Body of pancreas (tissue), 4 donors: ENCODE measurements at regions not wholly inside any gene's neighbourhood (a gene's known extent, or its start where the extent isn't known, plus 50 kb on each side); places are given as distances from the start of the nearest gene placed in this dataset.

Experiments used
- ATAC-seq: fragments of 150-250 bp; one replicate; pipeline ENCODE4 v1.9.1; 2016
- DNase-seq, 4 donors: peaks; one replicate each; pipeline ENCODE4 v3.0.0-alpha.2; 2019
- H3K27ac ChIP-seq, 4 donors: fragments of 200-600 bp; sonication (generic); 1 replicate in 3 of 4; 2 replicates in 1 of 4; pipeline versions ENCODE4 v1.5.1 to v1.6.1; 2016 to 2019; ENCODE audit warnings: mild to moderate bottlenecking in 1 of 4, mixed read lengths in 1 of 4, moderate library complexity in 1 of 4
- H3K27me3 ChIP-seq, 2 donors: fragments of 200-600 bp; sonication (generic); one replicate each; pipeline ENCODE4 v1.6.0; 2016; ENCODE audit warnings: mild to moderate bottlenecking in 1 of 2
- H3K36me3 ChIP-seq, 2 donors: fragments of 200-600 bp; sonication (generic); replicated peaks in 1 of 2; 2 replicates each; pipeline ENCODE4 v1.5.1; 2016; ENCODE audit warnings: low read depth in 2 of 2; ENCODE audit not compliant: insufficient read depth in 1 of 2
- H3K4me1 ChIP-seq: fragments of 200-600 bp; sonication (generic); one replicate; pipeline ENCODE4 v1.6.0; 2016
- H3K4me3 ChIP-seq, 2 donors: fragments of 200-600 bp; sonication (generic); 1 replicate in 1 of 2; 2 replicates in 1 of 2; pipeline ENCODE4 v1.5.1; 2016 to 2019
- H3K9me3 ChIP-seq, 3 donors: fragments of 200-600 bp; sonication (generic); 1 replicate in 2 of 3; 2 replicates in 1 of 3; pipeline ENCODE4 v1.5.1; 2016
- CTCF ChIP-seq, 7 experiments: fragments of 450-650 bp in 4 of 7; fragments of 200-600 bp in 3 of 7; sonication (generic) in 3 of 7; IDR thresholded peaks; one replicate each; pipeline ENCODE4 v1.5.1; 2016 to 2019; ENCODE audit warnings: antibody characterized with exemption in 7 of 7
- POLR2A ChIP-seq, 3 donors: fragments of 450-650 bp; IDR thresholded peaks; one replicate each; pipeline ENCODE4 v1.6.1; 2016; ENCODE audit warnings: antibody characterized with exemption in 3 of 3, mild to moderate bottlenecking in 2 of 3
- WGBS, 2 donors: methylation state at CpG; one replicate each; pipeline ENCODE4 v1.1.5; 2017; 5-methylcytosine and 5-hydroxymethylcytosine counted together
- intact Hi-C: fragments of 100-400 bp; cut with DNase I; formaldehyde crosslinking; loops from one replicate; pipeline ENCODE4 v1.15.1; 2023

DNA sequence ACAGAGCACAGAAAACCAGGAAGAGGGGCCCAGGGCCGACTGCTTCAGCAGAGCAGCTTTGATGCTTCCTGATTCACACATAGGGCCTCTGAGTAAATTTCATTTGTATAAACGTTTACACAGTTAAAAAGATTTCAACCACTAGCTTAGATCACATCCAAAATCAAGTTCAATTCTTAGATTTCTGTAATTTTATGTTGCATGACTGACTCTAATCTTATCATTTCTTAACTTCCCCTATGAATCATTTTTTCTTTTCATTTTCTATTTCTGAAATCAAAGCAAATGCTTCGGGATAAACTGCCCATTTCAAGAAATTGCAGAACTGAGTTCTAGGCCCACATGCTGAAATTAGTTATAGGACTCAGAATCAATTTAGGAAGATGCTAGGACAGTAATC lies 224.7 kb downstream of the INHBA start:
- TF ChIP-seq CTCF (IDR thresholded peaks at IDR 0.05): no peak
- TF ChIP-seq POLR2A (IDR thresholded peaks at IDR 0.05): no peak
- Histone ChIP-seq H3K27ac (no peak overlapping the region), H3K27me3 (no peaks in the 10 kb centered on the region), H3K36me3 (no peaks in the 10 kb centered on the region), H3K4me1 (no peaks in the 10 kb centered on the region), H3K4me3 (no peak overlapping the region), H3K9me3 (no peaks in the 10 kb centered on the region)
- intact Hi-C loops: no loop called here
- ATAC-seq (no peak), DNase-seq (no peak)
- 22 to 40% methylated on average over 3 of the region's 3 CpGs for WGBS, 2 donors

DNA sequence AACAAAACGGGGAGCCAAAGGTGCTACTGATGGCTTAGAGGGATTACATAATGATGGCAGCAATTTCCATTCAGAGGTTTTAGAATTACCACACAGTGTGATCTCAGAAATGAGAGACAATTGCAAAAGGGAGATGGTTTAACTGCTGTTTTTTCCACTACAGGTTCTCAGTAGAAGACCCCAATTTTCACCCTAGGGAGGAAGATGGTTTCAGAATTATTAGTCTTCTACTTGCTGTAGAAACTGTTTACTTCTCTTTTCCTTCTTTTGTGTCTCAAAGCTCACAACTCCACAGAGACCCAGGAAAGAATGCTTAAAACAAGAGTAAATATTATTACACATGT lies 226.5 kb downstream of the INHBA start:
- TF ChIP-seq POLR2A (IDR thresholded peaks at IDR 0.05): no peak
- Histone ChIP-seq H3K9me3 (no peaks in the 10 kb centered on the region), H3K27me3 (no peaks in the 10 kb centered on the region), H3K27ac (no peak overlapping the region), H3K36me3 (no peaks in the 10 kb centered on the region), H3K4me3 (no peak overlapping the region), H3K4me1 (no peaks in the 10 kb centered on the region)
- ATAC-seq (no peak), DNase-seq (no peak)
- 7 to 14% methylated on average over 1 of the region's 1 CpG for WGBS, 2 donors
- intact Hi-C loops: no loop called here

DNA sequence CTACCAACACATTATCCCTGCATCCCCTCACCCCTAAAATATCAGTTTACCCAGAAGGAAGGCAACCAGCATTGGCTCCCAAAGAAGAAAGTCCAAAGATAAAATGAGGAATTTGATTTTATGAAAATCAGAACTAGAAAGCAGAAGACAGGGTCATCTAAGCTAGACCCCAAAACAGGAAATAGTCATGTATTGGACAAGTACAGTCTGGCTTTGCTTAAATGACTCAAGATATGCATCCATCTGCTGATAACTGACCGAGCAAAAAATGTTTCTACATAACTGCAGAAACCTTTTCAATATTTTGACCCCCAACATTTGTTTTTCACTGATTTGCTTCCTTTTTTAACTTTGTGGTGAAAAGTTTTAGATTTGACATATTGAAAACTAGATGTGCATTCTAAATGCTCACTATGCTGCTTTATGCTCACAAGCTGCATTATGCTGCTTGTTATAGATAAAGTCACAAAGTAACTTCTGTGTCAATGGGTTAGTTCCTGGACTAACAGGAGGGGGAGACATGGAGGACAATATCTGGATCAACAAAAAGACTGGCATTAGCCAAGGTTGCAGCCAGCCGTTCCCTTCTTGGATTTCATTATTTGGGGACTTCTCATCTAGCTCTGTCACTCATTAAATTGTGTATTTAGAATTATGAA lies 227.0 kb downstream of the INHBA start:
- TF ChIP-seq POLR2A (IDR thresholded peaks at IDR 0.05): no peak
- TF ChIP-seq CTCF (IDR thresholded peaks at IDR 0.05): no peak
- DNase-seq (no peak), ATAC-seq (no peak)
- no peak overlapping the region for H3K27ac ChIP-seq
- H3K27me3 ChIP-seq: no peaks in the 10 kb centered on the region
- no peaks in the 10 kb centered on the region for H3K36me3 ChIP-seq
- WGBS, 2 donors: 31 to 45% methylated on average over 2 of the region's 2 CpGs
- no peak overlapping the region for H3K4me3 ChIP-seq
- H3K4me1 ChIP-seq: no peaks in the 10 kb centered on the region
- H3K9me3 ChIP-seq: no peaks in the 10 kb centered on the region
- intact Hi-C loops: no loop called here

GRCh38 chr7:41472427-41473125 lies 230.3 kb downstream of the INHBA start:
- WGBS, 2 donors: 57 to 62% methylated on average over 4 of the region's 4 CpGs

DNA sequence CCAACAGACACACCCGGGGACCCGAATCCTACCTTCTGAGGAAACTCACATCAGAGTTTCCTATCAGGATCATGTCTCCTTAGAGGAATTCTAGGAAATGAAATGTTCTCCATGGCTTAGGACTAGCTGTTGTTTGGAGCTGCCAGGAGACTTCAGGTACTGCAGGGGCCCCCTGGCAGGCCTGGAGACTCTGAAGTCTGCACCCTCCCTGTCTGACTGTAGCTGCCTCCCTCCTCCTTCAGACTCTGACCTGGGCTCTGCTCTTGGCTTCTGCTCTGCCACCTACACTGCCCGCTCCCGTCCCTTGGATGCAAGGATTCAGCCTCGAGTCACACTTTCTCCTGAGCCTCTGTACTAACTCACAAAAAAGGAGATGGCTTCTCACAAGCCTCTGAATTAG lies 232.8 kb downstream of the INHBA start:
- Histone ChIP-seq H3K4me1 (no peaks in the 10 kb centered on the region), H3K27me3 (no peaks in the 10 kb centered on the region), H3K27ac (no peak overlapping the region), H3K9me3 (no peaks in the 10 kb centered on the region), H3K36me3 (no peaks in the 10 kb centered on the region), H3K4me3 (no peak overlapping the region)
- no peak for DNase-seq
- WGBS, 2 donors: 65 to 83% methylated on average over 5 of the region's 5 CpGs
- no peak for TF ChIP-seq CTCF (IDR thresholded peaks at IDR 0.05)
- TF ChIP-seq POLR2A (IDR thresholded peaks at IDR 0.05): no peak
- intact Hi-C loops: no loop called here
- no peak for ATAC-seq

More at GRCh38 chr7:41472427-41473125, 230.3 kb downstream of the INHBA start:
- Histone ChIP-seq H3K9me3 (no peaks in the 10 kb centered on the region), H3K27ac (no peak overlapping the region), H3K27me3 (no peaks in the 10 kb centered on the region), H3K36me3 (no peaks in the 10 kb centered on the region), H3K4me3 (no peak overlapping the region), H3K4me1 (no peaks in the 10 kb centered on the region)
- ATAC-seq (no peak), DNase-seq (no peak)
- intact Hi-C loops: no loop called here
- TF ChIP-seq POLR2A (IDR thresholded peaks at IDR 0.05): no peak
- no peak for TF ChIP-seq CTCF (IDR thresholded peaks at IDR 0.05)
